NB4 (cell line): ENCODE measurements at regions not wholly inside any gene's neighbourhood (a gene's known extent, or its start where the extent isn't known, plus 50 kb on each side); places are given as distances from the start of the nearest gene placed in this dataset.

Experiments
- CTCF ChIP-seq: IDR thresholded peaks from one replicate; pipeline ENCODE4 v1.5.1; 2012; ENCODE audit warnings: low read depth, low read length
- MAX ChIP-seq: IDR thresholded peaks from 2 replicates; pipeline ENCODE4 v1.6.1; 2011; ENCODE audit warnings: low read depth, low read length
- POLR2A ChIP-seq: IDR thresholded peaks from 2 replicates; pipeline ENCODE4 v1.6.1; 2011; ENCODE audit warnings: mild to moderate bottlenecking; ENCODE audit not compliant: insufficient read length; ENCODE audit errors: extremely low read depth

GRCh38 chr4:75344915-75345314 lies 169.3 kb downstream of the RCHY1 start:
- TF ChIP-seq CTCF: no peak
- no peak for TF ChIP-seq POLR2A
- no peak for TF ChIP-seq MAX
